Spinal cord (tissue), 9 donors: ENCODE measurements at regions not wholly inside any gene's neighbourhood (a gene's known extent, or its start where the extent isn't known, plus 50 kb on each side); places are given as distances from the start of the nearest gene placed in this dataset.

Source experiments
- DNase-seq, 6 donors: peaks; one replicate each; pipeline versions ENCODE4 v3.0.0 to v3.0.0-alpha.2; 2013 to 2015; ENCODE audit warnings: low spot score in 6 of 6, low read depth in 4 of 6
- H3K27ac ChIP-seq: one replicate; pipeline ENCODE4 v1.5.1; 2013; ENCODE audit warnings: low read depth, low read length, control low read depth
- H3K27me3 ChIP-seq: one replicate; pipeline ENCODE4 v1.6.1; 2013; ENCODE audit warnings: low read length; ENCODE audit not compliant: control insufficient read depth, insufficient read depth
- H3K36me3 ChIP-seq: one replicate; pipeline ENCODE4 v1.6.1; 2013; ENCODE audit warnings: low read length; ENCODE audit not compliant: control insufficient read depth, insufficient read depth
- H3K4me1 ChIP-seq: one replicate; pipeline ENCODE4 v1.6.1; 2013; ENCODE audit warnings: low read length; ENCODE audit not compliant: control insufficient read depth, insufficient read depth
- H3K4me3 ChIP-seq: one replicate; pipeline ENCODE4 v1.5.1; 2013; ENCODE audit warnings: low read depth, low read length, control low read depth
- H3K9me3 ChIP-seq: one replicate; pipeline ENCODE4 v1.6.1; 2013; ENCODE audit warnings: low read length; ENCODE audit not compliant: control insufficient read depth, insufficient read depth
- WGBS: methylation state at CpG from one replicate; pipeline ENCODE4 v1.1.5; 2013; ENCODE audit warnings: missing lambda C conversion rate; ENCODE audit not compliant: insufficient coverage; 5-methylcytosine and 5-hydroxymethylcytosine counted together
- donor health status: healthy.

DNA sequence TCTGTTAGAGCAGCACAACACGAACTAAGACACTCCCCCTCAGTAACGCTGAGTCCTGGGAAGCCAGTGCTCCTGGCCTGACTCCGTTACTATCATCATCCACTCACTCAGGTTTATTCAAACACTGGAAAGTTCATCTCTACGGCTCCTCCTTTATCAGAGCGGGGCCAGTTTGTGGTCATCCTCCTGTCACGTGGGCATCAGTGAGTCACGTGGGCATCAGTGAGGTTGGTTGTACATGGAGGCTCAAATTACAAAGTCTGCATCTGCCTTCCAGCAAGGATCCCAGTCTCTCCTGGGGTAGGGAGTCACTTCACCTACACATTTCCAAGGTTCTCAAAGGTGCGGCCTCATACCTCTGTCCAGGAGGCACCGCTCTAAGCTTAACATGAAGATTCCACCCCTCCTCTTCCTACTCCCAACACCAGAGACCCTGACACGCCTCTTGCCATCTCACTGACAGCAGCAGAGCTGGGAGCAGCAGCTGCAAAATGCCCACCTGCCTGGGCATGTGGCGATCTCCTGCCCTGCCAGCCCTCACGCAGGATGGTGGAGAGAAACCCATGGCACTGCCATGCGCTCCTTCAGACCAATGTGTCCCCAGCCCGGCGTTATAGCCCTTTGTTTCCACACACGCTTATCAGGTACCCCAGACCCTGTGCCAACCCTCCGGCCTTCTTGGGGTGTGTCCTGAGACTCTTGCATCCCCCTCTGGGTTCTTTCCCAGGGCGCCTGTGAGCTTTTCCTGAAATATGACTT lies 99.2 kb upstream of the PTPRM start:
- no peak for DNase-seq
- Histone ChIP-seq H3K4me3 (no peak overlapping the region), H3K4me1 (no peaks in the 10 kb centered on the region), H3K27ac (no peak overlapping the region), H3K27me3 (no peaks in the 10 kb centered on the region), H3K9me3 (no peaks in the 10 kb centered on the region), H3K36me3 (no peaks in the 10 kb centered on the region)
- WGBS: 95% methylated on average over 14 of the region's 18 CpGs

DNA sequence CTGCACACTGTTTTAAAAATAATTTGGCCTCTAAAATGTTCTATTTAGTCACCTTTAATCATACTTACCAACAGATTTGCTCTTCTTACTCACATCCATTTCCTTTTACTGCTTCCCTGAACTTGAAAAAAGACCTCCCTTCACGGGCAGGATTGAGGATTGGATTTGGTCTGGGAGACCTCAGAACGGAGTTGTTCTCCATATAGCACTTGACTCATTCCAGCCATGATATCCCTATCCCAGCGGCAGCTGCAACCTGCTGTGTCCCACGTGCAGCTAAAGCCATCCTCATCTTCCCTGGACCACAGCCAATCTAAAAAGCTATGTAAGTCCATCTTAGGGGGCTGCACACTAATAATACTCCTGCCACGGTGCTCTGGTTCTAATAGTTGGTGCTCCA lies 97.0 kb upstream of the PTPRM start:
- Histone ChIP-seq H3K27me3 (no peaks in the 10 kb centered on the region), H3K4me1 (no peaks in the 10 kb centered on the region), H3K36me3 (no peaks in the 10 kb centered on the region), H3K4me3 (no peak overlapping the region), H3K9me3 (no peaks in the 10 kb centered on the region), H3K27ac (no peak overlapping the region)
- DNase-seq: no peak
- WGBS: 71% methylated on average over 4 of the region's 5 CpGs

GRCh38 chr18:7470503-7470902 lies 96.6 kb upstream of the PTPRM start:
- Histone ChIP-seq H3K27me3 (no peaks in the 10 kb centered on the region), H3K36me3 (no peaks in the 10 kb centered on the region), H3K4me1 (no peaks in the 10 kb centered on the region), H3K9me3 (no peaks in the 10 kb centered on the region), H3K4me3 (no peak overlapping the region), H3K27ac (no peak overlapping the region)
- 82% methylated on average over 3 of the region's 3 CpGs for WGBS
- no peak for DNase-seq

DNA sequence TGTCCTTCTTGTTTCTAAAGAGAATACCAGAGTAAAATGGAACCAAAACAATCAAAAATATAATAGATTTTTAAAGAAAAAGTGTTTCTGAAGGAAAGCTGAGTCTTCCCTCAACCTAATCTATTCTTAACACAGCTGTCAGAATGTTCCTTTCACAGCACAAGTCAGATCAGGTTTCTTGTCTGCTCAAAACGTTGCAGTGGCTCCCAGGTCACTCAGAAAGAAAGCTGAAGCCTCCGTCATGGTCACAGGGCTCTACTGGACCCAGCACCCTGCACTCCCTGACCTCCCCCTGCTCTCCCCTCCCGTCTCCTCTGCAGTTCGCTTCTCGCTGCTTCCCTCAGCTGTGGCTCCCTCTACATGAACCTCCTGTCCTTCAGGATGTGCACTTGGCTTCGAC lies 90.7 kb upstream of the PTPRM start:
- no peaks in the 10 kb centered on the region for H3K27me3 ChIP-seq
- DNase-seq: no peak
- H3K4me1 ChIP-seq: no peaks in the 10 kb centered on the region
- H3K9me3 ChIP-seq: no peaks in the 10 kb centered on the region
- H3K4me3 ChIP-seq: no peak overlapping the region
- no peak overlapping the region for H3K27ac ChIP-seq
- 84% methylated on average over 6 of the region's 6 CpGs for WGBS
- H3K36me3 ChIP-seq: no peaks in the 10 kb centered on the region

DNA sequence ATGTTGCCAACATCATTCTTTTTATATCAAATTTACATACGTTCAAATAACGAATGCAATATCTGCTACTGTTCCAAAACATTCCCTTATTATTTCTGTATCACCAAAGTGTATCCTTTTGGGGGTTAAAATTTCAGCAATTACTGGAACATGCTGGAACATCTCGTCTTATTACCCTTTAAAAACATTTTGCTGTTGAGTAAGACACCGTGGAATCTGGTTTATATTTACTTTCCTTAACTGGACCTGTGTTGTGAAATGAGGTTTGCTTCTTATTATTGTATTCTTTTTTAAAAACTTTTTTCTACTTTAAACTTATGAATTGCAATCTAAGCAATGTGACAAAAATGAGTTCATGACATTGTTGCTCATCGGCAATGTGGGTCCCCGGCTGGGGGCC lies 87.4 kb upstream of the PTPRM start:
- no peaks in the 10 kb centered on the region for H3K9me3 ChIP-seq
- H3K27me3 ChIP-seq: no peaks in the 10 kb centered on the region
- WGBS: 88% methylated on average over 2 of the region's 6 CpGs
- no peaks in the 10 kb centered on the region for H3K4me1 ChIP-seq
- H3K36me3 ChIP-seq: no peaks in the 10 kb centered on the region
- no peak overlapping the region for H3K27ac ChIP-seq
- no peak overlapping the region for H3K4me3 ChIP-seq
- no peak for DNase-seq

- no peak overlapping the region for H3K4me3 ChIP-seq
- H3K36me3 ChIP-seq: no peaks in the 10 kb centered on the region
- WGBS: 100% methylated on average over 5 of the region's 7 CpGs
- H3K4me1 ChIP-seq: no peaks in the 10 kb centered on the region
- DNase-seq: no peak
- H3K27me3 ChIP-seq: no peaks in the 10 kb centered on the region
- no peak overlapping the region for H3K27ac ChIP-seq
- no peaks in the 10 kb centered on the region for H3K9me3 ChIP-seq
These were observed 86.2 kb upstream of the PTPRM start for GRCh38 chr18:7480879-7481278.

DNA sequence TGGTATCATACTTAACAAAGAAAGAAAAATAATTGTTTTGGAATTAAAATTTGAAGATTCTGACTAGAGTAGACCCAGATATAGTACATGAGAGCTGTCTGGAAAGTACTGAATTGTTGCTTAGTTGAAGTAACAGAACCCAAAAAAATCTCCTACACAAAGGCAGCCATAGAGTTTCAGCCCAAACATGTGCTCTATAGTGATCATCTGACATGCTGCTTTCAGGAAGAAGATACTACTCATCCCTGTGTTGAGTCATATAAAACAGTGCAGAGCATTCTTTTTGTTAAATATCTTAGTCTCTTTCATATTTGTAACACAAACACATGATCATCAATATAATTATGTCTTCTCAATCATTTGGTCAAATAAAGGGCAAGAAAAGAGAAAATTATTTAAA lies 84.8 kb upstream of the PTPRM start:
- Histone ChIP-seq H3K4me1 (no peaks in the 10 kb centered on the region), H3K27me3 (no peaks in the 10 kb centered on the region), H3K9me3 (no peaks in the 10 kb centered on the region), H3K36me3 (no peaks in the 10 kb centered on the region), H3K27ac (no peak overlapping the region), H3K4me3 (no peak overlapping the region)
- DNase-seq: no peak

DNA sequence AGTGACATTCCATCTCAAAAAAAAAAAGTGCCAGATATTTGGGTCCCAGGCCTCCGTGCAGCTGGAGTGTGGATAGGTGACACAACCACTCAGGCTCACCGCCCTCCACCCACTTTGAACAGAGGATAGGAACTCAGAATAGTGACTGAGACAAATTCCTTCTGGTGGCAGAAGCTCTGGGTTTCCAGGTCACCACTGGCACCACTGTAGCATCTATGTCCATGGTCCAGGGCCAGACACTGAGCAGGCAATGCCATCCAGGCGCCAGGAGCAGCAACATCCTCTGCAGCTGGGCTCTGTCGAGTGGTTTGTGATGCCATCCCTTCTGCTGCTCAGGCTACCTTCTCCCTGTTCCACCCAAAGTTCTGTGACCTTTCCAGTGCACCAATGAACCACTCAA lies 81.5 kb upstream of the PTPRM start:
- Histone ChIP-seq H3K4me3 (no peak overlapping the region), H3K4me1 (no peaks in the 10 kb centered on the region), H3K27ac (no peak overlapping the region), H3K36me3 (no peaks in the 10 kb centered on the region), H3K27me3 (no peaks in the 10 kb centered on the region), H3K9me3 (no peaks in the 10 kb centered on the region)
- 85% methylated on average over 4 of the region's 4 CpGs for WGBS
- DNase-seq: no peak

DNA sequence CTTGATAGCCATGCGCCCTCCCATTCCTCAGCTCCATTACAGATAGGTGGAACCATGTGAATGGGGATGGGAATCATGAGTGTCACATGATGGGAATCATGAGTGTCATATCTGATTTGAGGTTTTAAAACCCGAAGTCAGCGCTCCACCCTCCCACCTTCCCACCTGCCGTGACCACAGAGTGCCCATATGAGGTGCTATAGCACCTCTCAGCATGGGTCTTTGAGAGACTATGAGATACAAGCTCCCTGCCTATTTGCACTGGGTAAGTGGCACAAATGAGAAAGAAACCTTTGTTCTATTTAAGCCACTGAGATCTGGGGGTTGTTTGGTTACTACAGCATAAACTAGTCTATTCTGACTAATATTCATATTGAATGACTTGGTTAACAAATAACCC lies 78.5 kb upstream of the PTPRM start:
- no peak for DNase-seq
- Histone ChIP-seq H3K9me3 (no peaks in the 10 kb centered on the region), H3K27me3 (no peaks in the 10 kb centered on the region), H3K27ac (no peak overlapping the region), H3K4me1 (no peaks in the 10 kb centered on the region), H3K36me3 (no peaks in the 10 kb centered on the region), H3K4me3 (no peak overlapping the region)
- WGBS: no CpG with 5 or more reads among the region's 4 CpGs

DNA sequence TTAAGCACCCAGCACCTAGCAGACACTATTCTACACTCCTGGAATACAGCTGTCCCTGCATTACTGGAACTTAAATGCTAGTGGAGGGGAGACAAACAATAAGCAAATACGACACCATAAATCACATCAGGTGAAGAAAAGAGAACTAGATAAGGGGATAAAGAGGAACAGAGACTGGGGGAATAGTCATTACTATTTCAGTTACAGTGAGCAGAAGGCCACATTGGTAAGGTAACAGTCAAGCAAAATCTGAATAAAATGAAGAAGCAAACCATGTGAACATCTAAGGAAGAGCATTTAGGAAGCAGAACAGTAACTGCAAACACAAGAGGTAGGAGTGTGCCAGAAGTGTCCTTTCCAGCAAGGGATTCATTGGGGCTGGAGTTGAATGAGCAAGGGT lies 77.0 kb upstream of the PTPRM start:
- Histone ChIP-seq H3K27ac (no peak overlapping the region), H3K9me3 (no peaks in the 10 kb centered on the region), H3K4me1 (no peaks in the 10 kb centered on the region), H3K4me3 (no peak overlapping the region), H3K36me3 (no peaks in the 10 kb centered on the region), H3K27me3 (no peaks in the 10 kb centered on the region)
- no CpG with 5 or more reads among the region's 1 CpG for whole genome bisulfite sequencing
- no peak for DNase-seq
